ENCODE measurements at regions not wholly inside any gene's neighbourhood (a gene's known extent, or its start where the extent isn't known, plus 50 kb on each side); places are given as distances from the start of the nearest gene placed in this dataset.

DNA sequence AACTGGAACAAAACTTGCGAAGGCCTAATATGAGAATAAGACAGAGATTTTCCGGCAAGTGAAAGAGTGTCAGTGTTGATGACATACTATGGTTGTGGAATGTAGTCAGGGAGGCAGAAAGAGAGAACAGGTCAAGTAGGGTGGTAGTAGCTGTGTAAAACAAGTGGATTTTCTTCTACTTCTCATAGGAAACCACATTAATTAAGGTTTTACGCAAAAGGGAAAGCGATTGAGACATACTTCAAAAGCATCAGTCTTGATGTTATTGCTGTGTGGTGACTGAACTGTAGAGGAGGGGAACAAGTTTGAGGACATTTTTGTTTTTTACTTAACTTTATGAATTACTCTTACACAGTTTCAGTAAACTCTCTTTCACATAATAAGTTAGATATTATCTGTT lies 186.0 kb upstream of the CNTN5 start:
- no peak overlapping the region for H3K27ac ChIP-seq (ENCODE audit: control insufficient read depth, insufficient read depth)
- intact Hi-C loops (cut with micrococcal nuclease; ENCODE audit: unreplicated experiment) = no loop called here
- ChIA-PET POLR2A (no interaction called here), SMC1A (ENCODE audit: uncharacterized antibody, unreplicated experiment) (no interaction called here), RAD21 (ENCODE audit: unreplicated experiment) (no interaction called here), CTCF (no interaction called here)
- no peaks in the 10 kb centered on the region for H4K20me1 ChIP-seq (ENCODE audit: control insufficient read depth, insufficient read depth)
- WGBS (ENCODE audit: insufficient coverage, insufficient replicate concordance, low lambda C conversion rate, missing lambda C conversion rate) = 87% methylated on average over 4 of the region's 4 CpGs
- no peak overlapping the region for H3K4me2 ChIP-seq (ENCODE audit: control insufficient read depth, insufficient read depth)
- H3K36me3 ChIP-seq (ENCODE audit: control insufficient read depth in 2 of 2, insufficient read depth in 2 of 2, low read length in 1 of 2) = no peaks in the 10 kb centered on the region
- in situ Hi-C loops (cut with MboI) = no loop called here
- DNase-seq (ENCODE audit: low read depth, low spot score) (no peak), ATAC-seq (no peak), FAIRE-seq (no peak)
- no peaks in the 10 kb centered on the region for H3K4me1 ChIP-seq (ENCODE audit: control insufficient read depth, insufficient read depth, low read length)
- H3K4me3 ChIP-seq = no peak overlapping the region
- no peaks in the 10 kb centered on the region for H3K27me3 ChIP-seq (replicated peaks in 1 of 2; ENCODE audit: control insufficient read depth in 2 of 2, insufficient read depth in 2 of 2, low read length in 1 of 2)
- no TSS peak for BruUV-seq (replicated peaks)
- no peaks in the 10 kb centered on the region for H3K9me3 ChIP-seq (replicated peaks; ENCODE audit: control insufficient read depth, insufficient read depth, low read length)
- no peak overlapping the region for H3K9ac ChIP-seq (ENCODE audit: control insufficient read depth, insufficient read depth, low read length)
- H3K79me2 ChIP-seq (ENCODE audit: control insufficient read depth, insufficient read depth, low read length) = no peaks in the 10 kb centered on the region
- H2AFZ ChIP-seq (ENCODE audit: control insufficient read depth, low read depth, low read length) = no peak overlapping the region
- TF ChIP-seq SUZ12 (IDR thresholded peaks at IDR 0.05; ENCODE audit: unreplicated experiment) (no peak), ZNF24 (IDR thresholded peaks at IDR 0.05) (no peak), CHD1 (IDR thresholded peaks at IDR 0.05; ENCODE audit: low read depth, low read length) (no peak), CBX5 (IDR thresholded peaks at IDR 0.05; ENCODE audit: low read depth) (no peak), ATF7 (IDR thresholded peaks at IDR 0.05; ENCODE audit: low read depth) (no peak), RAD21 (IDR thresholded peaks at IDR 0.05; ENCODE audit: insufficient read depth, low read depth, low read length) (no peak), TCF7 (IDR thresholded peaks at IDR 0.05; ENCODE audit: borderline replicate concordance) (no peak)
- TF ChIP-seq, protein P1, sequence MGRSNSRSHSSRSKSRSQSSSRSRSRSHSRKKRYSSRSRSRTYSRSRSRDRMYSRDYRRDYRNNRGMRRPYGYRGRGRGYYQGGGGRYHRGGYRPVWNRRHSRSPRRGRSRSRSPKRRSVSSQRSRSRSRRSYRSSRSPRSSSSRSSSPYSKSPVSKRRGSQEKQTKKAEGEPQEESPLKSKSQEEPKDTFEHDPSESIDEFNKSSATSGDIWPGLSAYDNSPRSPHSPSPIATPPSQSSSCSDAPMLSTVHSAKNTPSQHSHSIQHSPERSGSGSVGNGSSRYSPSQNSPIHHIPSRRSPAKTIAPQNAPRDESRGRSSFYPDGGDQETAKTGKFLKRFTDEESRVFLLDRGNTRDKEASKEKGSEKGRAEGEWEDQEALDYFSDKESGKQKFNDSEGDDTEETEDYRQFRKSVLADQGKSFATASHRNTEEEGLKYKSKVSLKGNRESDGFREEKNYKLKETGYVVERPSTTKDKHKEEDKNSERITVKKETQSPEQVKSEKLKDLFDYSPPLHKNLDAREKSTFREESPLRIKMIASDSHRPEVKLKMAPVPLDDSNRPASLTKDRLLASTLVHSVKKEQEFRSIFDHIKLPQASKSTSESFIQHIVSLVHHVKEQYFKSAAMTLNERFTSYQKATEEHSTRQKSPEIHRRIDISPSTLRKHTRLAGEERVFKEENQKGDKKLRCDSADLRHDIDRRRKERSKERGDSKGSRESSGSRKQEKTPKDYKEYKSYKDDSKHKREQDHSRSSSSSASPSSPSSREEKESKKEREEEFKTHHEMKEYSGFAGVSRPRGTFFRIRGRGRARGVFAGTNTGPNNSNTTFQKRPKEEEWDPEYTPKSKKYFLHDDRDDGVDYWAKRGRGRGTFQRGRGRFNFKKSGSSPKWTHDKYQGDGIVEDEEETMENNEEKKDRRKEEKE (IDR thresholded peaks at IDR 0.05) = no peak
- TF ChIP-seq, protein P2, sequence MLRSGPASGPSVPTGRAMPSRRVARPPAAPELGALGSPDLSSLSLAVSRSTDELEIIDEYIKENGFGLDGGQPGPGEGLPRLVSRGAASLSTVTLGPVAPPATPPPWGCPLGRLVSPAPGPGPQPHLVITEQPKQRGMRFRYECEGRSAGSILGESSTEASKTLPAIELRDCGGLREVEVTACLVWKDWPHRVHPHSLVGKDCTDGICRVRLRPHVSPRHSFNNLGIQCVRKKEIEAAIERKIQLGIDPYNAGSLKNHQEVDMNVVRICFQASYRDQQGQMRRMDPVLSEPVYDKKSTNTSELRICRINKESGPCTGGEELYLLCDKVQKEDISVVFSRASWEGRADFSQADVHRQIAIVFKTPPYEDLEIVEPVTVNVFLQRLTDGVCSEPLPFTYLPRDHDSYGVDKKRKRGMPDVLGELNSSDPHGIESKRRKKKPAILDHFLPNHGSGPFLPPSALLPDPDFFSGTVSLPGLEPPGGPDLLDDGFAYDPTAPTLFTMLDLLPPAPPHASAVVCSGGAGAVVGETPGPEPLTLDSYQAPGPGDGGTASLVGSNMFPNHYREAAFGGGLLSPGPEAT (IDR thresholded peaks at IDR 0.05; ENCODE audit: low read depth) = no peak
- TF ChIP-seq, protein P3, sequence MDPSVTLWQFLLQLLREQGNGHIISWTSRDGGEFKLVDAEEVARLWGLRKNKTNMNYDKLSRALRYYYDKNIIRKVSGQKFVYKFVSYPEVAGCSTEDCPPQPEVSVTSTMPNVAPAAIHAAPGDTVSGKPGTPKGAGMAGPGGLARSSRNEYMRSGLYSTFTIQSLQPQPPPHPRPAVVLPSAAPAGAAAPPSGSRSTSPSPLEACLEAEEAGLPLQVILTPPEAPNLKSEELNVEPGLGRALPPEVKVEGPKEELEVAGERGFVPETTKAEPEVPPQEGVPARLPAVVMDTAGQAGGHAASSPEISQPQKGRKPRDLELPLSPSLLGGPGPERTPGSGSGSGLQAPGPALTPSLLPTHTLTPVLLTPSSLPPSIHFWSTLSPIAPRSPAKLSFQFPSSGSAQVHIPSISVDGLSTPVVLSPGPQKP (IDR thresholded peaks at IDR 0.05; ENCODE audit: low read depth, low read length) = no peak

Data from GM12878 (cell line).